ENCODE measurements at regions not wholly inside any gene's neighbourhood (a gene's known extent, or its start where the extent isn't known, plus 50 kb on each side); places are given as distances from the start of the nearest gene placed in this dataset.

DNA sequence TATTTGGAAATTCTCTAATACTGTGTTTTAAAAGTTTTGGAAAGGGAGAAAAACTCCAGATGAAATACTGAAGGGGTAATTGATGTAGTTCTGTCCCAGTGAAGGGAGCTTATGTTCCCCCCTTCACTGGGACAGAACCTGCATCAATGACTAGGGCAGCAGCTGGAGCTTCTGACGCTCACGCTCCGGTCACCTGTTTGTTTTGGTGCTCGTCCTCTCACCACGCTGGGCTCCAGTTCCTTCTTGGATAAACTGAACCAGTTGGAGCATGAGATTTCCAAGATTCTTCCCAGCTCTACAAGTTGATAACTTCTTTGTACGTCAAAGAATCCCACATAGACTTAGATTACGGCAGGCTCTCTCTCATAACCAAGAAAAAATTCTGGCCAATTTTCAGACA, 51.4 kb upstream of the HNRNPU start:
- H3K27ac ChIP-seq: no peak overlapping the region
- ChIA-PET POLR2A (ENCODE audit: low non-redundant PET) (no interaction called here), CTCF (interaction anchor here (0.6 kb wide), 1 partner anchor 133 kb away, joined by 3 read pairs; no protein-coding TSS in a partner anchor)
- DNase-seq (ENCODE audit: low spot score): no peak
- TF ChIP-seq, protein P1, sequence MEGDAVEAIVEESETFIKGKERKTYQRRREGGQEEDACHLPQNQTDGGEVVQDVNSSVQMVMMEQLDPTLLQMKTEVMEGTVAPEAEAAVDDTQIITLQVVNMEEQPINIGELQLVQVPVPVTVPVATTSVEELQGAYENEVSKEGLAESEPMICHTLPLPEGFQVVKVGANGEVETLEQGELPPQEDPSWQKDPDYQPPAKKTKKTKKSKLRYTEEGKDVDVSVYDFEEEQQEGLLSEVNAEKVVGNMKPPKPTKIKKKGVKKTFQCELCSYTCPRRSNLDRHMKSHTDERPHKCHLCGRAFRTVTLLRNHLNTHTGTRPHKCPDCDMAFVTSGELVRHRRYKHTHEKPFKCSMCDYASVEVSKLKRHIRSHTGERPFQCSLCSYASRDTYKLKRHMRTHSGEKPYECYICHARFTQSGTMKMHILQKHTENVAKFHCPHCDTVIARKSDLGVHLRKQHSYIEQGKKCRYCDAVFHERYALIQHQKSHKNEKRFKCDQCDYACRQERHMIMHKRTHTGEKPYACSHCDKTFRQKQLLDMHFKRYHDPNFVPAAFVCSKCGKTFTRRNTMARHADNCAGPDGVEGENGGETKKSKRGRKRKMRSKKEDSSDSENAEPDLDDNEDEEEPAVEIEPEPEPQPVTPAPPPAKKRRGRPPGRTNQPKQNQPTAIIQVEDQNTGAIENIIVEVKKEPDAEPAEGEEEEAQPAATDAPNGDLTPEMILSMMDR (conservative IDR thresholded peaks at IDR 0.05; ENCODE audit: low read depth): no peak

DNA sequence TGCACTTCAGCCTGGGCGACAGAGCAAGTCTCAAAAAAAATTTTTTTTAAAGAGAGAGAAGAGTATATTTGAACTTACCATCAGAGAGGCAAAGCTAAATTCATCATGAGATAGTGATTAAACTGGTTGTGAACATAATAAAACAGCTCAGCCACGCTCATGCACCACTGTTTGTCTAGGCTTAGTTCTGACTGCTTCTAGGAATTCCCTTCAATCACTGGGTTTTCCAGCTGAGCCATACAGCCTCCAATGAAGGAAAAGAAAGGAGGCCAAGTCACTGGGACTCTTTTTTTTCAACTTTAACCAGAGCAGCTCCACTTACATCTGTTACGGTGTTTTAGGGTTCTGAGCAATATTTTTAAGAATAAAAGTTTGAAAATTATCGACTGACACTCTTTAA, 50.4 kb upstream of the HNRNPU start:
- ChIA-PET POLR2A (ENCODE audit: low non-redundant PET) (no interaction called here), CTCF (no interaction called here)
- H3K27ac ChIP-seq: no peak overlapping the region

More for the DNA sequence above, 50.4 kb upstream of the HNRNPU start:
- no peak for DNase-seq (ENCODE audit: low spot score)
- TF ChIP-seq, protein P1 (conservative IDR thresholded peaks at IDR 0.05; ENCODE audit: low read depth): no peak

Data from RWPE1 (cell line).